GM12873 (cell line): ENCODE measurements at regions not wholly inside any gene's neighbourhood (a gene's known extent, or its start where the extent isn't known, plus 50 kb on each side); places are given as distances from the start of the nearest gene placed in this dataset.

ENCODE experiments used
- CTCF ChIP-seq: IDR thresholded peaks from 2 replicates; pipeline ENCODE4 v1.5.1; 2012; ENCODE audit warnings: low read depth, mild to moderate bottlenecking, moderate library complexity, low read length, control low read depth; ENCODE audit not compliant: insufficient read depth; ENCODE audit errors: missing control alignments

GRCh38 chr16:80066805-80067580, 466.5 kb upstream of the MAF start:
- no peak for TF ChIP-seq CTCF

- TF ChIP-seq CTCF: no peak
Observed at GRCh38 chr16:80065541-80065940, 465.0 kb upstream of the MAF start.

GRCh38 chr16:80063713-80064069, 463.2 kb upstream of the MAF start:
- no peak for TF ChIP-seq CTCF

- no peak for TF ChIP-seq CTCF
Observed at GRCh38 chr16:80063031-80063712, 462.6 kb upstream of the MAF start.

- no peak for TF ChIP-seq CTCF
Observed at GRCh38 chr16:80062361-80063030, 462.0 kb upstream of the MAF start.

GRCh38 chr16:80060470-80060869, 459.9 kb upstream of the MAF start:
- no peak for TF ChIP-seq CTCF

GRCh38 chr16:80059836-80060235, 459.3 kb upstream of the MAF start:
- no peak for TF ChIP-seq CTCF
